ENCODE measurements at regions not wholly inside any gene's neighbourhood (a gene's known extent, or its start where the extent isn't known, plus 50 kb on each side); places are given as distances from the start of the nearest gene placed in this dataset.

- no peaks in the 10 kb centered on the region for H3K27me3 ChIP-seq (ENCODE audit: control insufficient read depth, insufficient read depth, low read length)
- H3K4me1 ChIP-seq (ENCODE audit: control insufficient read depth in 2 of 3, insufficient read depth in 2 of 3, low read depth in 1 of 3, low read length in 3 of 3): no peaks in the 10 kb centered on the region
- no peak overlapping the region for H3K27ac ChIP-seq (ENCODE audit: low read depth in 2 of 2, low read length in 2 of 2)
- H3K36me3 ChIP-seq (ENCODE audit: control insufficient read depth in 2 of 3, insufficient read depth in 3 of 3, low read length in 3 of 3): no peaks in the 10 kb centered on the region
- no peaks in the 10 kb centered on the region for H3K9me3 ChIP-seq (ENCODE audit: control insufficient read depth in 2 of 3, insufficient read depth in 1 of 3, low read length in 3 of 3)
- no peak for DNase-seq
- H3K4me3 ChIP-seq (ENCODE audit: low read length in 3 of 3): no peak overlapping the region
- H3K9ac ChIP-seq (ENCODE audit: low read length in 3 of 3): no peak overlapping the region
- intact Hi-C loops (cut with DNase I): no loop called here
- no peak for FAIRE-seq
- no peak for TF ChIP-seq CTCF (IDR thresholded peaks at IDR 0.05; ENCODE audit: borderline replicate concordance, extremely low read depth, insufficient read depth)
Measured at GRCh38 chr9:99623780-99624364, 197.8 kb upstream of the NR4A3 start.

GRCh38 chr9:99624499-99625233 is 197.0 kb upstream of the NR4A3 start:
- no peak for TF ChIP-seq CTCF (IDR thresholded peaks at IDR 0.05; ENCODE audit: borderline replicate concordance, extremely low read depth, insufficient read depth)
- no peak overlapping the region for H3K9ac ChIP-seq (ENCODE audit: low read length in 3 of 3)
- H3K27ac ChIP-seq (ENCODE audit: low read depth in 2 of 2, low read length in 2 of 2): no peak overlapping the region
- intact Hi-C loops (cut with DNase I): no loop called here
- no peak overlapping the region for H3K4me3 ChIP-seq (ENCODE audit: low read length in 3 of 3)
- DNase-seq: no peak
- H3K9me3 ChIP-seq (ENCODE audit: control insufficient read depth in 2 of 3, insufficient read depth in 1 of 3, low read length in 3 of 3): no peaks in the 10 kb centered on the region
- no peaks in the 10 kb centered on the region for H3K4me1 ChIP-seq (ENCODE audit: control insufficient read depth in 2 of 3, insufficient read depth in 2 of 3, low read depth in 1 of 3, low read length in 3 of 3)
- no peak for FAIRE-seq
- no peaks in the 10 kb centered on the region for H3K36me3 ChIP-seq (ENCODE audit: control insufficient read depth in 2 of 3, insufficient read depth in 3 of 3, low read length in 3 of 3)
- no peaks in the 10 kb centered on the region for H3K27me3 ChIP-seq (ENCODE audit: control insufficient read depth, insufficient read depth, low read length)

GRCh38 chr9:99626426-99626825 is 195.3 kb upstream of the NR4A3 start:
- no peaks in the 10 kb centered on the region for H3K4me1 ChIP-seq (ENCODE audit: control insufficient read depth in 2 of 3, insufficient read depth in 2 of 3, low read depth in 1 of 3, low read length in 3 of 3)
- no peak overlapping the region for H3K9ac ChIP-seq (ENCODE audit: low read length in 3 of 3)
- H3K4me3 ChIP-seq (ENCODE audit: low read length in 3 of 3): no peak overlapping the region
- DNase-seq (no peak), FAIRE-seq (no peak)
- no peaks in the 10 kb centered on the region for H3K9me3 ChIP-seq (ENCODE audit: control insufficient read depth in 2 of 3, insufficient read depth in 1 of 3, low read length in 3 of 3)
- no peak overlapping the region for H3K27ac ChIP-seq (ENCODE audit: low read depth in 2 of 2, low read length in 2 of 2)
- TF ChIP-seq CTCF (IDR thresholded peaks at IDR 0.05; ENCODE audit: borderline replicate concordance, extremely low read depth, insufficient read depth): no peak
- no peaks in the 10 kb centered on the region for H3K36me3 ChIP-seq (ENCODE audit: control insufficient read depth in 2 of 3, insufficient read depth in 3 of 3, low read length in 3 of 3)
- no peaks in the 10 kb centered on the region for H3K27me3 ChIP-seq (ENCODE audit: control insufficient read depth, insufficient read depth, low read length)
- intact Hi-C loops (cut with DNase I): no loop called here

Data from kidney (tissue), 13 donors.